ENCODE measurements at regions not wholly inside any gene's neighbourhood (a gene's known extent, or its start where the extent isn't known, plus 50 kb on each side); places are given as distances from the start of the nearest gene placed in this dataset.

DNA sequence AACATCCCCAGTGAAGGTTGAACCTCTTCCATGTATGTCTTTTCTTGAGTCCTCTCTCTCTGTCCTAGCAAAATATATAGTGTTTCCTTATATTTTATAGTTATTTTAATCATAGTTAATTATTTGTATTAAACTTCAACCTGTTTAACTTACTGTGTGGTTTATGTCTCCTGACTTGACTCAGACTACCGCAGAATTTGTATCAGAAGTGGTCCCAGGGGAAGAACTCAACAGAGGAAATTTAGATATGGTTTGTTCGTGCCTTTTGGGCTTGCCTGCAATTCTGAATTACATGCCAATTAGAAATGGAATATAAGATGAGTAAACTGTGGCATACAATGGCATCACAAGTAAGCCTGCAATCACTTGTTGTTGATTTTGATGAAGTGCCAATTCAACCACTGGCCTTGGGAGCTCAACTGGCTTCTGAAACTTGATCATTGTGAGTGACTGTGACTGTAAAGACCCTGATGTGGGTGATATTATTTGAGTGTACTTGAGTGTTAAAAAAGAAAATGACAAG, 1459.5 kb upstream of the PCDH20 start:
- Histone ChIP-seq H3K9ac (ENCODE audit: low read depth, low read length) (no peak overlapping the region), H3K27me3 (ENCODE audit: control insufficient read depth, insufficient read depth, low read length) (no peaks in the 10 kb centered on the region), H3K36me3 (ENCODE audit: control insufficient read depth, insufficient read depth, low read length) (no peaks in the 10 kb centered on the region), H3K4me1 (ENCODE audit: control insufficient read depth, insufficient read depth, low read length) (no peaks in the 10 kb centered on the region), H3K27ac (ENCODE audit: low read depth, low read length) (no peak overlapping the region), H3K9me3 (ENCODE audit: control insufficient read depth, insufficient read depth, low read length) (no peaks in the 10 kb centered on the region), H3K4me3 (ENCODE audit: low read depth, low read length) (no peak overlapping the region)

DNA sequence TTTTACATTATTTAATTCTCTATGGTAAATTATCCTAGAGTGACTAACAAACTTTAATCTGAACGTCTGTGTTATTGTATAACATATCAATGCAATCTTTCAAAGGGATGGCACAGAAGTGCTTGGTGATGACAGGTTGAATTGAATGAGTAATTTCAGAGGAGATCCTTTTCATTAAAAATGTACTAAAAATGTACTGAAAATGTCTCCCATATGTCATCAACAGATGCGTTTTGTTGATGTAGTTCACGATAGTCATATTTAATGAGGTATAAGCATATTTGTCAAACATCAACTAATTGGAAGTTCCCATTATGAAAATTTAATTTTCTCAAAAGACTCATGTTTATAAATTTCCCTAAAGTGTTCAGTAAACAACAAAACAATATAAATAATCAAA, 1434.7 kb upstream of the PCDH20 start:
- Histone ChIP-seq H3K27ac (ENCODE audit: low read depth, low read length) (no peak overlapping the region), H3K36me3 (ENCODE audit: control insufficient read depth, insufficient read depth, low read length) (no peaks in the 10 kb centered on the region), H3K9me3 (ENCODE audit: control insufficient read depth, insufficient read depth, low read length) (no peaks in the 10 kb centered on the region), H3K27me3 (ENCODE audit: control insufficient read depth, insufficient read depth, low read length) (no peaks in the 10 kb centered on the region), H3K4me1 (ENCODE audit: control insufficient read depth, insufficient read depth, low read length) (no peaks in the 10 kb centered on the region), H3K9ac (ENCODE audit: low read depth, low read length) (no peak overlapping the region), H3K4me3 (ENCODE audit: low read depth, low read length) (no peak overlapping the region)

DNA sequence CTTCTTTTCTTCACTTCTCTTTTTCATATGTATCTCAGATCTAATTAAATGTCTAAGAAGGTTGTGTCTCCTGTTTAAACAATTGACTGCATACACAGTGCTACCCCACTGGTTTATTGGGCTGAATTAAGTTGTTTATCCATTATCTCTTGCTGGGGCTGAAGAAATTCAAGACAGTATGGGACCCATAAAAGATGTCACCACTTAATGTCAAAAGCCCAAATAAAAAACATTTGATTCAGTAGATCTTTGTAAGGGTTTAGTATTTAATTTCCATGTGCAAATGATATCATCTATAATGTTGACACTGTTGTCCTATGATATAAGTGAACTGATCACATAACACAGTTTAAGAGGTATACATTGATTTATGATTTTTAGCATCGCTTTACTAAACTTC, 1431.9 kb upstream of the PCDH20 start:
- Histone ChIP-seq H3K9ac (ENCODE audit: low read depth, low read length) (no peak overlapping the region), H3K4me1 (ENCODE audit: control insufficient read depth, insufficient read depth, low read length) (no peaks in the 10 kb centered on the region), H3K27me3 (ENCODE audit: control insufficient read depth, insufficient read depth, low read length) (no peaks in the 10 kb centered on the region), H3K4me3 (ENCODE audit: low read depth, low read length) (no peak overlapping the region), H3K36me3 (ENCODE audit: control insufficient read depth, insufficient read depth, low read length) (no peaks in the 10 kb centered on the region), H3K9me3 (ENCODE audit: control insufficient read depth, insufficient read depth, low read length) (no peaks in the 10 kb centered on the region), H3K27ac (ENCODE audit: low read depth, low read length) (no peak overlapping the region)

DNA sequence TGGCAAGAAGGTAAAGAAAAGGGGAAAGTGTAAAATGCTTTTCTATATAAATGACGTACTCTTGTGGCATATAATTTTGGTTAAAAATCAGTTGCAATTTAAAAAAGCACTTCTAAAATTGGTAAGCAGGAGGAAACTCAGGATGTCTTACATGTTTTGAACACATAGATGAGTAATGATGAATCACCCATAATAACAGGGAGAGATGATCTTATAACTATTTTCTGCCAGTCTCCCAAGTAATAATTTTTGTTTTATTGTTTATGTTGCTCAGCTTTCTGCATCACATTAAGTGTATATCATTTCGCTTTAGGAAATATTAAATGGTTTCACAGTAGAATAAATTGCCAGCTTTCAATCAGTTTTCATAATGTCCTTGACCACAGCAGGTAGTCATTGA, 1430.7 kb upstream of the PCDH20 start:
- no peak overlapping the region for H3K27ac ChIP-seq (ENCODE audit: low read depth, low read length)
- no peaks in the 10 kb centered on the region for H3K36me3 ChIP-seq (ENCODE audit: control insufficient read depth, insufficient read depth, low read length)
- no peaks in the 10 kb centered on the region for H3K9me3 ChIP-seq (ENCODE audit: control insufficient read depth, insufficient read depth, low read length)
- no peak overlapping the region for H3K4me3 ChIP-seq (ENCODE audit: low read depth, low read length)
- H3K4me1 ChIP-seq (ENCODE audit: control insufficient read depth, insufficient read depth, low read length): no peaks in the 10 kb centered on the region
- H3K9ac ChIP-seq (ENCODE audit: low read depth, low read length): no peak overlapping the region
- H3K27me3 ChIP-seq (ENCODE audit: control insufficient read depth, insufficient read depth, low read length): no peaks in the 10 kb centered on the region

DNA sequence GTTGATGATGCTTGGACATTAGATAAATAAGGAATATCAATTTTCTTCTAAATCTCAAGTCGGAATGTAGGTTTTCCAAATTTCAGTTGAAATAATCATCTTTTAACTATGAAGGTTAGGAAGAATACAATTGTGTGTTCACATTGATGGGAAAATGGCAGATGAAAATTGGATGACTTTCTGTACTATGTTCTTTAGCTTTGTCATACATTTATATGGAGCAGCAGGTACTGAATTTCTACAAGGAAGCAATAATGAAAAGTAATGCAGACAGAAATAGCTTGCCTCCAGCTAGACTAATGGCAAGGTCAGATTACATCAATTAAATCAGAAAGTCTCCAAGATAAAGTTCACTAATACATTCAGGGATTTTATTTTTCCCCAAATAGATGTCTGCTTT, 1423.7 kb upstream of the PCDH20 start:
- H3K27ac ChIP-seq (ENCODE audit: low read depth, low read length): no peak overlapping the region
- no peaks in the 10 kb centered on the region for H3K4me1 ChIP-seq (ENCODE audit: control insufficient read depth, insufficient read depth, low read length)
- no peaks in the 10 kb centered on the region for H3K36me3 ChIP-seq (ENCODE audit: control insufficient read depth, insufficient read depth, low read length)
- H3K9me3 ChIP-seq (ENCODE audit: control insufficient read depth, insufficient read depth, low read length): no peaks in the 10 kb centered on the region
- H3K27me3 ChIP-seq (ENCODE audit: control insufficient read depth, insufficient read depth, low read length): no peaks in the 10 kb centered on the region
- H3K4me3 ChIP-seq (ENCODE audit: low read depth, low read length): no peak overlapping the region
- no peak overlapping the region for H3K9ac ChIP-seq (ENCODE audit: low read depth, low read length)

DNA sequence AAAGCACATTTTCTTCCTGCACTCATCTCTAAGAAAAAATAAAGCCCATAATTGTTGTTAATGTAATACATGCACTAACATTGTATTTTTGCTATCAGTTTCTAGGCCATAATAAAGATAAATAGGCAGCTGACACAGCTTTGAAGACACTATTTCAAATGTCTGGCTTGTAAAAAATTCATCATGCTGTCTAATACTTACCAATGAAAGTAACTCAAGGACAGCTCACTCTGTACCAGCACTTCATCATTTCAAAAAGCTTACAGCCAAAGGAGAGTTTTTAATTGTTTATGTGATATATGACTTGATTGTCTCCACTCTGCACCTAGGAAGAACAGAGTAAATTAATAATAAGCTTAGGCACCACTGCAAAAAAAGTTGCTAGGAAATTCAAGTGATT, 1423.3 kb upstream of the PCDH20 start:
- Histone ChIP-seq H3K4me3 (ENCODE audit: low read depth, low read length) (no peak overlapping the region), H3K9ac (ENCODE audit: low read depth, low read length) (no peak overlapping the region), H3K27me3 (ENCODE audit: control insufficient read depth, insufficient read depth, low read length) (no peaks in the 10 kb centered on the region), H3K27ac (ENCODE audit: low read depth, low read length) (no peak overlapping the region), H3K9me3 (ENCODE audit: control insufficient read depth, insufficient read depth, low read length) (no peaks in the 10 kb centered on the region), H3K4me1 (ENCODE audit: control insufficient read depth, insufficient read depth, low read length) (no peaks in the 10 kb centered on the region), H3K36me3 (ENCODE audit: control insufficient read depth, insufficient read depth, low read length) (no peaks in the 10 kb centered on the region)

DNA sequence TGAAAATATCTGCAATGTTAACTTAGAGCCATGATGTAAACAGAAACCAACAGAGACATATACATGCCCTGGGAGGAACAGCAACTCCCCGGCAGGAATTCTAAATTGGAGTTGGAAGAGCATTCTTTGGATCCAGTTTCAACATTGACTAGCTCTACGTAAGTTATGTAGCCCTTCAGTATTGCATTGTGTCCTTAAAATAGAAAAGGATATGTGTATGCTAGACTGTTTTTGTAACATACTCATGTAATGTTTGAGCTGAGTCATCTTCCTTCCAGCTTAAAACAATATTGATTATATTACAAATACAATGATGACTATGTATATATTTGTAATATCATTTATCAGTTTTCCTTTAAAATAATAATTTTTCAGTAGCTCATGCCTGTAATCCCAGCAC, 1422.2 kb upstream of the PCDH20 start:
- Histone ChIP-seq H3K4me1 (ENCODE audit: control insufficient read depth, insufficient read depth, low read length) (no peaks in the 10 kb centered on the region), H3K4me3 (ENCODE audit: low read depth, low read length) (no peak overlapping the region), H3K27me3 (ENCODE audit: control insufficient read depth, insufficient read depth, low read length) (no peaks in the 10 kb centered on the region), H3K27ac (ENCODE audit: low read depth, low read length) (no peak overlapping the region), H3K9ac (ENCODE audit: low read depth, low read length) (no peak overlapping the region), H3K9me3 (ENCODE audit: control insufficient read depth, insufficient read depth, low read length) (no peaks in the 10 kb centered on the region), H3K36me3 (ENCODE audit: control insufficient read depth, insufficient read depth, low read length) (no peaks in the 10 kb centered on the region)

DNA sequence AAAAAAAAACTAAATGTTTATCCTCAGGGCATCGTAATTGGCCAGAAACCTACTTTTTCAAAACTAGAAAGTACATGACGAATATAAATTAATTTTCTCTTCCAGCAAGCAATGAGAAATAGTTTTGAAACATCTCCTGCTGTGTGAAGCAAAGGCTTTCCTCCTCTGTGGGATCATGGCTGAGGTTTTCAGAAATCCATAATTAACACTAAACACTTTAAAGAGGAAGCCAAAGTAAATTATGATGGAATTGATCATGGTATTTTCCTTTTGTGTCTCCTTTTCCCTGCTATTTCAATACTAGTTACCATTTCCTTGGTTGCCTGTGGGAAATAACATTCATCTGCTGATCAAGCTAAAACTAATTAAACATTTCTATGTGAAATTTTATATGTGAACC, 1413.8 kb upstream of the PCDH20 start:
- H3K27me3 ChIP-seq (ENCODE audit: control insufficient read depth, insufficient read depth, low read length): no peaks in the 10 kb centered on the region
- H3K36me3 ChIP-seq (ENCODE audit: control insufficient read depth, insufficient read depth, low read length): no peaks in the 10 kb centered on the region
- H3K9ac ChIP-seq (ENCODE audit: low read depth, low read length): no peak overlapping the region
- H3K4me1 ChIP-seq (ENCODE audit: control insufficient read depth, insufficient read depth, low read length): peaks cover 3% of the 10 kb centered on the region; the same call in 1 of the 2 replicates
- H3K27ac ChIP-seq (ENCODE audit: low read depth, low read length): no peak overlapping the region
- no peaks in the 10 kb centered on the region for H3K9me3 ChIP-seq (ENCODE audit: control insufficient read depth, insufficient read depth, low read length)
- no peak overlapping the region for H3K4me3 ChIP-seq (ENCODE audit: low read depth, low read length)

DNA sequence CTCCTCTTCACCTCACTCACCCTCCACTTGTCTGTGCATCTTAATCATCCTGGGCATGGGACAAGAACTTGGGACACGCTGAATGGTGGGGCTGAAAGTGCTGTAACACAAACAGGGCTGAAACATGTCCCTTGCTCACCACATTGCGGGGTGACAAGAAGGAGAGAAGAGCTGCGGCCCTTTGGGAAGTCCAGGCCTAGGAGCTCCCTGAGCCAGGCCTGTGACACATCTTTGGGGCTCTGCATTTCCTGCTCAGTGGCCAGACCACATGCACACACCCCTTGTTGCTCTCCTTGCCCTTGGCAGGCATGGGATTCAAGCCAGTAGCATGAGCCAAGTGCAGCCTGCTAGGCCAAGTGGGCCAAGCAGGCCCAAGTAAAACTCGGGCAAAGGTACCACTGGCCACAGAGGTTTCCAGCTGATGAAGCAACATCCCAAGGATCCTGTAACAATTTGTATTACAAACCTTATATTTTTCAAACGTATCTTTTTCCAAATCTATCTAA, 1384.3 kb upstream of the PCDH20 start:
- Histone ChIP-seq H3K36me3 (ENCODE audit: control insufficient read depth, insufficient read depth, low read length) (no peaks in the 10 kb centered on the region), H3K27ac (ENCODE audit: low read depth, low read length) (no peak overlapping the region), H3K9ac (ENCODE audit: low read depth, low read length) (no peak overlapping the region), H3K27me3 (ENCODE audit: control insufficient read depth, insufficient read depth, low read length) (no peaks in the 10 kb centered on the region), H3K9me3 (ENCODE audit: control insufficient read depth, insufficient read depth, low read length) (no peaks in the 10 kb centered on the region), H3K4me3 (ENCODE audit: low read depth, low read length) (no peak overlapping the region), H3K4me1 (ENCODE audit: control insufficient read depth, insufficient read depth, low read length) (no peaks in the 10 kb centered on the region)

DNA sequence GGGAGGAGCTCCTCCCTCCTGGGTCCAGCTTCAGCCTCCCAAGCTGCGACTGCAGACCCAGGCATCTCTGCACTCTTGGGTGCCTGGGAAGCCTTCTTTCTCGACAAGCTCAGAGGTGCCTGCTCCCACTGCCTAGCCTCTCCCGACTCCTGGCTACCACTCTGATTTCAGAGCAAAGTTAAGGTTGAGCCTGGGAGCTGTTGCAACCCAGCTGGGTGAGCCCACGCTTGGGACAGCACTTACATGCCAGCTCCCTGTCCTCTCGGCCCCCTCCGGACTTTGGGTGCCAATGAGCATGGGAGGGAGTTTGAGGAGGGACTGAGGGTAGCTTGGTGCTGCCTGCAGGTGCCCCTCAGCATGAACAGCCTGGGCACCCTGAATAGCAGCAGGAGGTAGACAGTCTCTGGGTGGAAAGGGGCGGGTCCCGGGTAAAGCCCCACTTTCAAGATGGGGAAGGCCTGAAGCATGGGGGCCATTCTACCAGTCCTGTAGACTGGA, 1383.4 kb upstream of the PCDH20 start:
- no peak overlapping the region for H3K27ac ChIP-seq (ENCODE audit: low read depth, low read length)

DNA sequence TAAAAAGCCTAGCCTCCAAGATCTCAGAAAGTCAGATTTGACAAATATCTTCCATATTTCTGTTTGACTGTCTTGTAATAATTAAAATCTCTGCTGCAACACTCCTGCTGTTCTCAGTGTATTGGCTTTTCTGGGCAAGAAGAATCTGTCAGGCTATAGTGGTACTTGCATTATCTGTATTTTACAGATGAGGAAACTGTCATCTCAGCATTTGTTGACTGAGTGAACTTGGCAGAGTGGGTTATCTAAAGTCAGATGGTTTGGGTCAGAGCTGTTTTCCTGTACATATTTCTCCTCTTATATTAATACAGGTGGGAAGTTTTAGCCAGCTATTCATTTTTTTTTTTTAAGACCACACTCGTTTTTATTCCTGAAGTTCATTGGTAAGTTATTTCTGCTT, 1378.2 kb upstream of the PCDH20 start:
- Histone ChIP-seq H3K27ac (ENCODE audit: low read depth, low read length) (no peak overlapping the region), H3K27me3 (ENCODE audit: control insufficient read depth, insufficient read depth, low read length) (no peaks in the 10 kb centered on the region), H3K36me3 (ENCODE audit: control insufficient read depth, insufficient read depth, low read length) (no peaks in the 10 kb centered on the region), H3K4me3 (ENCODE audit: low read depth, low read length) (no peak overlapping the region), H3K4me1 (ENCODE audit: control insufficient read depth, insufficient read depth, low read length) (no peaks in the 10 kb centered on the region), H3K9me3 (ENCODE audit: control insufficient read depth, insufficient read depth, low read length) (no peaks in the 10 kb centered on the region), H3K9ac (ENCODE audit: low read depth, low read length) (no peak overlapping the region)

More for the DNA sequence above, 1383.4 kb upstream of the PCDH20 start:
- H3K9ac ChIP-seq (ENCODE audit: low read depth, low read length): no peak overlapping the region
- H3K9me3 ChIP-seq (ENCODE audit: control insufficient read depth, insufficient read depth, low read length): no peaks in the 10 kb centered on the region
- H3K27me3 ChIP-seq (ENCODE audit: control insufficient read depth, insufficient read depth, low read length): no peaks in the 10 kb centered on the region
- no peaks in the 10 kb centered on the region for H3K36me3 ChIP-seq (ENCODE audit: control insufficient read depth, insufficient read depth, low read length)
- H3K4me3 ChIP-seq (ENCODE audit: low read depth, low read length): no peak overlapping the region
- H3K4me1 ChIP-seq (ENCODE audit: control insufficient read depth, insufficient read depth, low read length): no peaks in the 10 kb centered on the region
